ENCODE measurements at regions not wholly inside any gene's neighbourhood (a gene's known extent, or its start where the extent isn't known, plus 50 kb on each side); places are given as distances from the start of the nearest gene placed in this dataset.

DNA sequence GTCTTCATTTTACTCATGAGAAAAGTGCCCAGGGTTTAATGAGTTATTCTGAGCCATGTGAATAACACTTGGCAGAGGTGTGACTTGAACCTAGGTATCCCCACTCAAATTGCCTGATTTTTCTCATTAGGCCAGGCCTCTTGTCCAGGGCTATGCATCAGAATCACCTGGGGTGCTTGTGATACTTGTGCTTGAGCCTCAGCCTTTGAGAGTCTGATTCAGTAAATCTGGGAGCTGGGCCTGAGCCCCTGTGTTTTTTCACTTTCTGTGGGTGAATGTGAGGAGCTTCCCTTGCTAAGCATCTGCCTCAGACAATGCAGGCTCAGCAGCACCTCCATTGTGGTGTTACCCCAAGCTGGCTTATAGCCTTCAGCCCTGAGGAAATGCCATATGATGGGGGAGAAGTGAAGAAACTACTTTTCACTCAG, 127.1 kb downstream of the S1PR1 start:
- TF ChIP-seq POLR2A (IDR thresholded peaks at IDR 0.05; ENCODE audit: control extremely low read depth in 1 of 2, low read depth in 2 of 2, low read length in 2 of 2) (no peak), GTF2F1 (IDR thresholded peaks at IDR 0.05; ENCODE audit: borderline replicate concordance, low read depth, low read length) (no peak), EZH2 (IDR thresholded peaks at IDR 0.05; ENCODE audit: low read depth, low read length, severe bottlenecking) (no peak), GABPA (IDR thresholded peaks at IDR 0.05; ENCODE audit: borderline replicate concordance, insufficient read depth, low read length) (no peak), JUN (IDR thresholded peaks at IDR 0.05; ENCODE audit: low read depth, low read length) (no peak), CTCF (IDR thresholded peaks at IDR 0.05; ENCODE audit: control extremely low read depth in 1 of 3, insufficient read depth in 1 of 3, low read depth in 1 of 3, low read length in 3 of 3) (no peak), POLR2AphosphoS5 (IDR thresholded peaks at IDR 0.05; ENCODE audit: low read depth, low read length) (no peak), KDM1A (IDR thresholded peaks at IDR 0.05; ENCODE audit: borderline replicate concordance, low read length) (no peak), ZNF274 (IDR thresholded peaks at IDR 0.05; ENCODE audit: borderline replicate concordance, extremely low read depth, low read length) (no peak), SAP30 (IDR thresholded peaks at IDR 0.05; ENCODE audit: insufficient read depth, insufficient replicate concordance, low read length) (no peak), FOSL1 (IDR thresholded peaks at IDR 0.05; ENCODE audit: insufficient read depth, low read depth, low read length) (no peak), EP300 (IDR thresholded peaks at IDR 0.05; ENCODE audit: borderline replicate concordance in 1 of 2, low read depth in 2 of 2, low read length in 2 of 2) (no peak)
- TF ChIP-seq, protein P1, sequence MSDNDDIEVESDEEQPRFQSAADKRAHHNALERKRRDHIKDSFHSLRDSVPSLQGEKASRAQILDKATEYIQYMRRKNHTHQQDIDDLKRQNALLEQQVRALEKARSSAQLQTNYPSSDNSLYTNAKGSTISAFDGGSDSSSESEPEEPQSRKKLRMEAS (IDR thresholded peaks at IDR 0.05), result no peak
